ENCODE measurements at regions not wholly inside any gene's neighbourhood (a gene's known extent, or its start where the extent isn't known, plus 50 kb on each side); places are given as distances from the start of the nearest gene placed in this dataset.

- H3F3A ChIP-seq (ENCODE audit: low read depth) = no peaks in the 10 kb centered on the region
- H3K4me1 ChIP-seq (ENCODE audit: insufficient read depth, low read length, poor library complexity, severe bottlenecking) = peaks cover 9% of the 10 kb centered on the region
- H3K9ac ChIP-seq (ENCODE audit: low read depth, low read length, poor library complexity, severe bottlenecking) = no peak overlapping the region
- no peak overlapping the region for H3K4me2 ChIP-seq (ENCODE audit: low read depth, low read length, poor library complexity, severe bottlenecking)
- TF ChIP-seq EZH2phosphoT487 (IDR thresholded peaks at IDR 0.05; ENCODE audit: borderline replicate concordance) (no peak), CTCF (conservative IDR thresholded peaks at IDR 0.05; ENCODE audit: low read length) (no peak)
- no peaks in the 10 kb centered on the region for H3K9me3 ChIP-seq (ENCODE audit: insufficient read depth, low read depth, low read length)
- H2AFZ ChIP-seq (ENCODE audit: low read length) = no peak overlapping the region
- H4K20me1 ChIP-seq (ENCODE audit: insufficient read depth, low read length, poor library complexity, severe bottlenecking) = no peaks in the 10 kb centered on the region
- no peaks in the 10 kb centered on the region for H3K27me3 ChIP-seq (ENCODE audit: insufficient read depth, low read length, poor library complexity, severe bottlenecking)
- H3K9me2 ChIP-seq (replicated peaks; ENCODE audit: low read depth, low read length) = no peaks in the 10 kb centered on the region
- H3K4me3 ChIP-seq (ENCODE audit: low read length, poor library complexity, severe bottlenecking) = no peak overlapping the region
- no peaks in the 10 kb centered on the region for H3K36me3 ChIP-seq (ENCODE audit: insufficient read depth, low read length)
- no peaks in the 10 kb centered on the region for H3K79me2 ChIP-seq (ENCODE audit: insufficient read depth, low read length)
Measured at GRCh38 chr6:132972971-132973370, 158.6 kb downstream of the RPS12 start.

GRCh38 chr6:132973514-132973993, 159.2 kb downstream of the RPS12 start:
- no peak overlapping the region for H2AFZ ChIP-seq (ENCODE audit: low read length)

GRCh38 chr6:132974122-132974521, 159.8 kb downstream of the RPS12 start:
- H3K27me3 ChIP-seq (ENCODE audit: insufficient read depth, low read length, poor library complexity, severe bottlenecking) = no peaks in the 10 kb centered on the region
- TF ChIP-seq CTCF (conservative IDR thresholded peaks at IDR 0.05; ENCODE audit: low read length) (no peak), EZH2phosphoT487 (IDR thresholded peaks at IDR 0.05; ENCODE audit: borderline replicate concordance) (no peak)
- no peaks in the 10 kb centered on the region for H3K9me2 ChIP-seq (replicated peaks; ENCODE audit: low read depth, low read length)
- H2AFZ ChIP-seq (ENCODE audit: low read length) = no peak overlapping the region
- no peaks in the 10 kb centered on the region for H3F3A ChIP-seq (ENCODE audit: low read depth)
- no peaks in the 10 kb centered on the region for H3K79me2 ChIP-seq (ENCODE audit: insufficient read depth, low read length)
- H3K9me3 ChIP-seq (ENCODE audit: insufficient read depth, low read depth, low read length) = no peaks in the 10 kb centered on the region
- no peak overlapping the region for H3K4me3 ChIP-seq (ENCODE audit: low read length, poor library complexity, severe bottlenecking)
- no peak overlapping the region for H3K4me2 ChIP-seq (ENCODE audit: low read depth, low read length, poor library complexity, severe bottlenecking)
- no peaks in the 10 kb centered on the region for H3K36me3 ChIP-seq (ENCODE audit: insufficient read depth, low read length)
- H3K4me1 ChIP-seq (ENCODE audit: insufficient read depth, low read length, poor library complexity, severe bottlenecking) = peaks cover 5% of the 10 kb centered on the region
- H4K20me1 ChIP-seq (ENCODE audit: insufficient read depth, low read length, poor library complexity, severe bottlenecking) = no peaks in the 10 kb centered on the region
- no peak overlapping the region for H3K9ac ChIP-seq (ENCODE audit: low read depth, low read length, poor library complexity, severe bottlenecking)

More at GRCh38 chr6:132973514-132973993, 159.2 kb downstream of the RPS12 start:
- Histone ChIP-seq H3K9ac (ENCODE audit: low read depth, low read length, poor library complexity, severe bottlenecking) (no peak overlapping the region), H3K9me3 (ENCODE audit: insufficient read depth, low read depth, low read length) (no peaks in the 10 kb centered on the region), H3K4me3 (ENCODE audit: low read length, poor library complexity, severe bottlenecking) (no peak overlapping the region), H3K36me3 (ENCODE audit: insufficient read depth, low read length) (no peaks in the 10 kb centered on the region), H4K20me1 (ENCODE audit: insufficient read depth, low read length, poor library complexity, severe bottlenecking) (no peaks in the 10 kb centered on the region), H3K27me3 (ENCODE audit: insufficient read depth, low read length, poor library complexity, severe bottlenecking) (no peaks in the 10 kb centered on the region), H3K9me2 (replicated peaks; ENCODE audit: low read depth, low read length) (no peaks in the 10 kb centered on the region), H3K4me1 (ENCODE audit: insufficient read depth, low read length, poor library complexity, severe bottlenecking) (peaks cover 9% of the 10 kb centered on the region), H3F3A (ENCODE audit: low read depth) (no peaks in the 10 kb centered on the region), H3K79me2 (ENCODE audit: insufficient read depth, low read length) (no peaks in the 10 kb centered on the region), H3K4me2 (ENCODE audit: low read depth, low read length, poor library complexity, severe bottlenecking) (no peak overlapping the region)
- no peak for TF ChIP-seq EZH2phosphoT487 (IDR thresholded peaks at IDR 0.05; ENCODE audit: borderline replicate concordance)
- no peak for TF ChIP-seq CTCF (conservative IDR thresholded peaks at IDR 0.05; ENCODE audit: low read length)

All from Loucy (cell line).